Skeletal muscle cell (primary cell): ENCODE measurements at regions not wholly inside any gene's neighbourhood (a gene's known extent, or its start where the extent isn't known, plus 50 kb on each side); places are given as distances from the start of the nearest gene placed in this dataset.
"Not testable (repeated sequence)": the region's sequence is repeated elsewhere in the genome, so short reads cannot be mapped to it uniquely, and the experiment has no call there.

Experiments used
- DNase-seq: peaks from one replicate; pipeline ENCODE4 v3.0.0-alpha.2; 2010; ENCODE audit warnings: low read depth
- H3K4me3 ChIP-seq: 2 replicates; pipeline ENCODE4 v1.5.1; 2011; ENCODE audit warnings: low read depth, mild to moderate bottlenecking, control low read depth, low read length, moderate library complexity

GRCh38 chr2:219723311-219723710 lies 95.9 kb downstream of the SLC4A3 start:
- no peak for DNase-seq
- H3K4me3 ChIP-seq = no peak overlapping the region

GRCh38 chr2:219724628-219725027 lies 97.2 kb downstream of the SLC4A3 start:
- no peak overlapping the region for H3K4me3 ChIP-seq
- no peak for DNase-seq

GRCh38 chr2:219726916-219727315 lies 99.5 kb downstream of the SLC4A3 start:
- DNase-seq = no peak
- no peak overlapping the region for H3K4me3 ChIP-seq

GRCh38 chr2:219727771-219728429 lies 100.5 kb downstream of the SLC4A3 start:
- DNase-seq = no peak
- peak overlapping the region; percentile 2 for H3K4me3 ChIP-seq

- H3K4me3 ChIP-seq = no peak overlapping the region
- no peak for DNase-seq
These were observed 101.6 kb downstream of the SLC4A3 start for GRCh38 chr2:219728991-219729487.

GRCh38 chr2:219731173-219731572 lies 103.7 kb downstream of the SLC4A3 start:
- DNase-seq = no peak
- no peak overlapping the region for H3K4me3 ChIP-seq

GRCh38 chr2:219733106-219733505 lies 105.7 kb downstream of the SLC4A3 start:
- H3K4me3 ChIP-seq = no peak overlapping the region
- DNase-seq = no peak

GRCh38 chr2:219733746-219734145 lies 106.3 kb downstream of the SLC4A3 start:
- no peak overlapping the region for H3K4me3 ChIP-seq
- no peak for DNase-seq

GRCh38 chr2:219736209-219736608 lies 108.8 kb downstream of the SLC4A3 start:
- H3K4me3 ChIP-seq = no peak overlapping the region
- peak; percentile 31 for DNase-seq

- DNase-seq = no peak
These were observed 109.9 kb downstream of the SLC4A3 start for GRCh38 chr2:219737270-219737691.

GRCh38 chr2:219739066-219739465 lies 111.6 kb downstream of the SLC4A3 start:
- DNase-seq = no peak
- no peak overlapping the region for H3K4me3 ChIP-seq

More at GRCh38 chr2:219737270-219737691, 109.9 kb downstream of the SLC4A3 start:
- no peak overlapping the region for H3K4me3 ChIP-seq

GRCh38 chr2:219739866-219740440 lies 112.5 kb downstream of the SLC4A3 start:
- DNase-seq = no peak
- H3K4me3 ChIP-seq = no peak overlapping the region

GRCh38 chr2:219743548-219743947 lies 116.1 kb downstream of the SLC4A3 start:
- no peak overlapping the region for H3K4me3 ChIP-seq
- DNase-seq = no peak

GRCh38 chr2:219744066-219744465 lies 116.6 kb downstream of the SLC4A3 start:
- DNase-seq = no peak
- H3K4me3 ChIP-seq = no peak overlapping the region

GRCh38 chr2:219744600-219744999 lies 117.2 kb downstream of the SLC4A3 start:
- DNase-seq = no peak
- H3K4me3 ChIP-seq = no peak overlapping the region

- DNase-seq = no peak
- no peak overlapping the region for H3K4me3 ChIP-seq
These were observed 120.2 kb downstream of the SLC4A3 start for GRCh38 chr2:219747637-219748036.

GRCh38 chr2:219748671-219749570 lies 121.5 kb downstream of the SLC4A3 start:
- no peak for DNase-seq
- H3K4me3 ChIP-seq = no peak overlapping the region

GRCh38 chr2:219751121-219751520 lies 123.7 kb downstream of the SLC4A3 start:
- not testable (repeated sequence) for H3K4me3 ChIP-seq, DNase-seq

GRCh38 chr2:219752726-219753125 lies 125.3 kb downstream of the SLC4A3 start:
- H3K4me3 ChIP-seq = no peak overlapping the region
- DNase-seq = no peak
